Smooth muscle cell (in vitro differentiated cells): ENCODE measurements at regions not wholly inside any gene's neighbourhood (a gene's known extent, or its start where the extent isn't known, plus 50 kb on each side); places are given as distances from the start of the nearest gene placed in this dataset.

Source experiments
- DNase-seq: peaks from one replicate; lab custom pipeline; 2025; ENCODE audit not compliant: unreplicated experiment; lab: John Stamatoyannopoulos, UW
- H2AFZ ChIP-seq: fragments of 200-600 bp; sonication (generic); 2 replicates; pipeline ENCODE4 v1.6.0; 2016; ENCODE audit warnings: antibody characterized with exemption, low read depth, mild to moderate bottlenecking
- H3F3A ChIP-seq: fragments of 200-600 bp; sonication (generic); 2 replicates; pipeline ENCODE4 v1.6.0; 2017; ENCODE audit warnings: antibody characterized with exemption, low read depth
- H3K27ac ChIP-seq: fragments of 200-600 bp; sonication (generic); 2 replicates; pipeline ENCODE4 v1.5.1; 2016; ENCODE audit warnings: low read depth, mild to moderate bottlenecking
- H3K27me3 ChIP-seq: fragments of 200-600 bp; sonication (generic); 2 replicates; pipeline ENCODE4 v1.6.1; 2016; ENCODE audit warnings: low read depth, mild to moderate bottlenecking
- H3K36me3 ChIP-seq: fragments of 200-600 bp; sonication (generic); 2 replicates; pipeline ENCODE4 v1.5.1; 2016; ENCODE audit warnings: low read depth
- H3K4me1 ChIP-seq: fragments of 200-600 bp; sonication (generic); 2 replicates; pipeline ENCODE4 v1.5.1; 2016; ENCODE audit warnings: low read depth
- H3K4me2 ChIP-seq: fragments of 200-600 bp; sonication (generic); 2 replicates; pipeline ENCODE4 v1.6.0; 2016; ENCODE audit warnings: mild to moderate bottlenecking
- H3K4me3 ChIP-seq: fragments of 200-600 bp; sonication (generic); 2 replicates; pipeline ENCODE4 v1.5.1; 2016; ENCODE audit warnings: mild to moderate bottlenecking
- H3K79me2 ChIP-seq: fragments of 200-600 bp; sonication (generic); 2 replicates; pipeline ENCODE4 v1.6.0; 2016; ENCODE audit warnings: low read depth, mild to moderate bottlenecking
- H3K9ac ChIP-seq: fragments of 200-600 bp; sonication (generic); 2 replicates; pipeline ENCODE4 v1.6.0; 2016; ENCODE audit warnings: low read depth
- H3K9me3 ChIP-seq: fragments of 200-600 bp; sonication (generic); replicated peaks from 2 replicates; pipeline ENCODE4 v1.5.1; 2016; ENCODE audit warnings: low read depth
- H4K20me1 ChIP-seq: fragments of 200-600 bp; sonication (generic); 2 replicates; pipeline ENCODE4 v1.6.0; 2016; ENCODE audit warnings: low read depth
- CTCF ChIP-seq: fragments of 200-600 bp; sonication (generic); IDR thresholded peaks from 2 replicates; pipeline ENCODE4 v1.5.1; 2017; ENCODE audit warnings: borderline replicate concordance, mild to moderate bottlenecking, antibody characterized with exemption; ENCODE audit not compliant: insufficient read depth, poor library complexity, severe bottlenecking
- WGBS: methylation state at CpG from one replicate; pipeline ENCODE4 v1.1.7; 2016; ENCODE audit warnings: low lambda C conversion rate; 5-methylcytosine and 5-hydroxymethylcytosine counted together

GRCh38 chr2:176854062-176854461 is 358.5 kb upstream of the HNRNPA3 start:
- TF ChIP-seq CTCF, result no peak
- Histone ChIP-seq H3K9ac (no peak overlapping the region), H4K20me1 (no peaks in the 10 kb centered on the region), H2AFZ (no peak overlapping the region), H3F3A (no peaks in the 10 kb centered on the region), H3K4me2 (no peak overlapping the region), H3K9me3 (no peaks in the 10 kb centered on the region), H3K27me3 (peaks cover 7% of the 10 kb centered on the region), H3K36me3 (no peaks in the 10 kb centered on the region), H3K4me3 (no peak overlapping the region), H3K79me2 (no peaks in the 10 kb centered on the region), H3K4me1 (no peaks in the 10 kb centered on the region), H3K27ac (no peak overlapping the region)
- 54% methylated on average over 1 of the region's 1 CpG for WGBS
- DNase-seq, result no peak

- Histone ChIP-seq H3K79me2 (no peaks in the 10 kb centered on the region), H3K4me3 (no peak overlapping the region), H3K9ac (no peak overlapping the region), H3K27me3 (peaks cover 4% of the 10 kb centered on the region), H3K36me3 (no peaks in the 10 kb centered on the region), H3K4me1 (no peaks in the 10 kb centered on the region), H3K9me3 (no peaks in the 10 kb centered on the region), H3K4me2 (no peak overlapping the region), H4K20me1 (no peaks in the 10 kb centered on the region), H2AFZ (no peak overlapping the region), H3F3A (no peaks in the 10 kb centered on the region), H3K27ac (no peak overlapping the region)
- TF ChIP-seq CTCF, result no peak
- 93% methylated on average over 3 of the region's 3 CpGs for WGBS
- DNase-seq, result no peak
Observed at GRCh38 chr2:176854878-176855277, 357.7 kb upstream of the HNRNPA3 start.

GRCh38 chr2:176856683-176857082 is 355.9 kb upstream of the HNRNPA3 start:
- H2AFZ ChIP-seq, result no peak overlapping the region
- no peaks in the 10 kb centered on the region for H4K20me1 ChIP-seq
- no peak overlapping the region for H3K27ac ChIP-seq
- 100% methylated on average over 1 of the region's 1 CpG for WGBS
- H3F3A ChIP-seq, result no peaks in the 10 kb centered on the region
- H3K4me1 ChIP-seq, result no peaks in the 10 kb centered on the region
- H3K79me2 ChIP-seq, result no peaks in the 10 kb centered on the region
- H3K27me3 ChIP-seq, result no peaks in the 10 kb centered on the region
- no peaks in the 10 kb centered on the region for H3K9me3 ChIP-seq
- H3K4me3 ChIP-seq, result no peak overlapping the region
- TF ChIP-seq CTCF, result no peak
- H3K36me3 ChIP-seq, result no peaks in the 10 kb centered on the region
- H3K4me2 ChIP-seq, result no peak overlapping the region
- no peak overlapping the region for H3K9ac ChIP-seq
- DNase-seq, result no peak

GRCh38 chr2:176865336-176865735 is 347.3 kb upstream of the HNRNPA3 start:
- no peak for DNase-seq
- Histone ChIP-seq H3K27me3 (no peaks in the 10 kb centered on the region), H3K4me2 (no peak overlapping the region), H3K4me3 (no peak overlapping the region), H3F3A (no peaks in the 10 kb centered on the region), H4K20me1 (no peaks in the 10 kb centered on the region), H3K4me1 (no peaks in the 10 kb centered on the region), H2AFZ (no peak overlapping the region), H3K9me3 (no peaks in the 10 kb centered on the region), H3K9ac (no peak overlapping the region), H3K36me3 (no peaks in the 10 kb centered on the region), H3K27ac (no peak overlapping the region), H3K79me2 (no peaks in the 10 kb centered on the region)
- TF ChIP-seq CTCF, result no peak
- 71% methylated on average over 2 of the region's 2 CpGs for WGBS
